Prostate gland (tissue), 2 donors: ENCODE measurements at regions not wholly inside any gene's neighbourhood (a gene's known extent, or its start where the extent isn't known, plus 50 kb on each side); places are given as distances from the start of the nearest gene placed in this dataset.

Experiments used
- POLR2A ChIP-seq: fragments of 450-650 bp; IDR thresholded peaks from one replicate; pipeline ENCODE4 v1.6.1; 2016; ENCODE audit warnings: antibody characterized with exemption, mild to moderate bottlenecking
- POLR2AphosphoS5 ChIP-seq: sonication (generic); formaldehyde crosslinking; IDR thresholded peaks from one replicate; pipeline ENCODE4 v1.6.1; 2017; ENCODE audit warnings: antibody characterized with exemption
- TF ChIP-seq, protein P1 (sequence below), 4 experiments: fragments of 200-600 bp in 2 of 4; fragments of 450-650 bp in 2 of 4; sonication (generic) in 2 of 4; IDR thresholded peaks; 1 replicate in 3 of 4; 2 replicates in 1 of 4; pipeline ENCODE4 v1.5.1; 2016 to 2019; ENCODE audit warnings: antibody characterized with exemption in 4 of 4, mild to moderate bottlenecking in 2 of 4, moderate library complexity in 2 of 4

GRCh38 chr3:95168526-95168925 lies 1105.7 kb downstream of the NSUN3 start:
- TF ChIP-seq, protein P1, sequence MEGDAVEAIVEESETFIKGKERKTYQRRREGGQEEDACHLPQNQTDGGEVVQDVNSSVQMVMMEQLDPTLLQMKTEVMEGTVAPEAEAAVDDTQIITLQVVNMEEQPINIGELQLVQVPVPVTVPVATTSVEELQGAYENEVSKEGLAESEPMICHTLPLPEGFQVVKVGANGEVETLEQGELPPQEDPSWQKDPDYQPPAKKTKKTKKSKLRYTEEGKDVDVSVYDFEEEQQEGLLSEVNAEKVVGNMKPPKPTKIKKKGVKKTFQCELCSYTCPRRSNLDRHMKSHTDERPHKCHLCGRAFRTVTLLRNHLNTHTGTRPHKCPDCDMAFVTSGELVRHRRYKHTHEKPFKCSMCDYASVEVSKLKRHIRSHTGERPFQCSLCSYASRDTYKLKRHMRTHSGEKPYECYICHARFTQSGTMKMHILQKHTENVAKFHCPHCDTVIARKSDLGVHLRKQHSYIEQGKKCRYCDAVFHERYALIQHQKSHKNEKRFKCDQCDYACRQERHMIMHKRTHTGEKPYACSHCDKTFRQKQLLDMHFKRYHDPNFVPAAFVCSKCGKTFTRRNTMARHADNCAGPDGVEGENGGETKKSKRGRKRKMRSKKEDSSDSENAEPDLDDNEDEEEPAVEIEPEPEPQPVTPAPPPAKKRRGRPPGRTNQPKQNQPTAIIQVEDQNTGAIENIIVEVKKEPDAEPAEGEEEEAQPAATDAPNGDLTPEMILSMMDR (IDR thresholded peaks at IDR 0.05) = no peak
- TF ChIP-seq POLR2AphosphoS5 (no peak), POLR2A (no peak)
